ENCODE measurements at regions not wholly inside any gene's neighbourhood (a gene's known extent, or its start where the extent isn't known, plus 50 kb on each side); places are given as distances from the start of the nearest gene placed in this dataset.

DNA sequence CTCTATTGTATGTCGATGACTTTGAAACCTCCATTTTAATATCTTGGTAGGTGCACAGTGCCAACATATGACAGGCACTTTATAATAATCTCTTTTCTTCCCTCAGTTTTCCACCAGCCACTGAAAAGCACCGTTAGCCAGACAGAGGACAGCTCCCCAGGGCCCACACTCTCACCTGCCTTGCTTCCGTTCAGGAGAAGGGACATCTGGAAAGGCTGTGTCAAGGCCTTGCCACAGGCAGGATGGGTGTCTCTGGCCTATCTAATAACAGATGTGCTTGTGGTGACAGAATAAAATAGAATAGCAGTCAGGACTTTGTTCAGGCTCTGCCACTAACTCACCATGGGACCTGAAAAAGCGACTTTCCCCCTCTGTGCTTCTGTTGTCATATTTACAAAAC lies 75.5 kb upstream of the CCDC167 start:
- TF ChIP-seq CTCF (IDR thresholded peaks at IDR 0.05) (no peak), POLR2AphosphoS5 (IDR thresholded peaks at IDR 0.05) (no peak)
